GM21576 (cell line): ENCODE measurements at regions not wholly inside any gene's neighbourhood (a gene's known extent, or its start where the extent isn't known, plus 50 kb on each side); places are given as distances from the start of the nearest gene placed in this dataset.
"Not testable (repeated sequence)": the region's sequence is repeated elsewhere in the genome, so short reads cannot be mapped to it uniquely, and the experiment has no call there.

Source experiments
- ATAC-seq: cut with Tn5 transposase; IDR thresholded peaks from one replicate; pipeline ENCODE4 v1.9.1; 2021; ENCODE audit warnings: mild to moderate bottlenecking, moderate library complexity; ENCODE audit not compliant: unreplicated experiment

- ATAC-seq, result no peak
Measured at GRCh38 chr2:226181909-226182308, 617.7 kb downstream of the IRS1 start.

DNA sequence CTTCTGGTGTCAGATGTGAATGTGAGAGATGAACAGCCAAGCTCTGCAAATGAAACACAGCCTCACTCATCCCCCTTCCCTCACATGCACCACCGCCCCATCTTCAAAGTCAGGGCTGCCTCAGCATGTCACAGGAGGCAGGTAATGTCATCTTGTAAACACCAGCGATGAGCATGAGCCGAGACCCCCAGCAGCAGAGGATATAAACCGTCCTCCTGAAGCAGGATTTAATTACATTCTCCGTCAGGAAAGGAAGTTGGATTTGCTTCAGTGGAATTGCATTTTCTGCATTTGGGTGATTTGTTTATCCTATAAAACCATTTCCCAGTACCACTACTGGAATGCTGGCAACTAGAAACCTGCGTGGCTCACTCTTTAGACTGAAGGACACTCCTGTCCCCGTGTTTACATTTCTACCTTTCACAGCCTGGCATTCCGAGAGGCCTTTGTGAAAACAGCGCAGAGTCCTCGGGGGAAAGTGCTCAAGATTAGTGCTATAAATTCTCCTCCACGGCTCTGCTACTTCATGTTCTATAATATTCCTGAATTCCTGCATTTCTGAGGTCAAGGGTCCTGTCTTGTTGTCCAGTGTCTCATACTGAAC, 619.2 kb downstream of the IRS1 start:
- ATAC-seq, result no peak

- no peak for ATAC-seq
Measured at GRCh38 chr2:226179010-226179409, 620.6 kb downstream of the IRS1 start.

DNA sequence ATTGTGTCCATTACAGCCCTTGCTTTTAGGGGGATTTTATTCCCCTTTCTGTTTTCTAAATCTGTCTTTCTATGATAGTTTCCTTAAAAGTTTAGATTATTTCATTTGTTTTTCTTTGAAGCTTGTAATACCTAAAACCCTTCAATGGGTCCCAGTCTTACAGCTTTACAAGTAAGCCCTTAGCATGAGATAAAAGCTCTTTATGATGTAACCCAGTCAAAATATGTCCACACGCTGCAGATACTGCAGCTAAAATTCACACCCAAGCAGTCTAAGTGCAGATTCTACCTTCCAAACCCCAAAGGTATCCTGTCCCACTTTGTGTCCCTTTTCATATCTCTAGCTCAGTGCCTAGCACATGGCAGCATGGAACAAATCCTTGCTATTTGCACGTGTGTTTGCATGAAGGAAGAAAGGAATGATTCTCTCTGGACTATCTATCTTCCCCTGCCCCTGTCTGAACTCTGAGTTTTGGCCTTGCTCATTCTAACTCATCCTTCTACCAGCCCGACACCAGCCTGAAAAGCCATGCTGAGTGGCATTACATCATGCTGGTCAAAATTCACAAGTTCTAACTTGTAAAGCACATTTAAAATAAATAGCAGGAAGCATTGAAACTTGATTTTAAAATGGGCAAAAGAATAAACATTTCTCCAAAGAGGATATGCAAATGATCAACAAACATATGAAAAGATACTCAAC, 623.2 kb downstream of the IRS1 start:
- no peak for ATAC-seq

- ATAC-seq, result no peak
Measured at GRCh38 chr2:226174390-226174789, 625.2 kb downstream of the IRS1 start.

- ATAC-seq, result no peak
Measured at GRCh38 chr2:226172939-226173338, 626.7 kb downstream of the IRS1 start.

DNA sequence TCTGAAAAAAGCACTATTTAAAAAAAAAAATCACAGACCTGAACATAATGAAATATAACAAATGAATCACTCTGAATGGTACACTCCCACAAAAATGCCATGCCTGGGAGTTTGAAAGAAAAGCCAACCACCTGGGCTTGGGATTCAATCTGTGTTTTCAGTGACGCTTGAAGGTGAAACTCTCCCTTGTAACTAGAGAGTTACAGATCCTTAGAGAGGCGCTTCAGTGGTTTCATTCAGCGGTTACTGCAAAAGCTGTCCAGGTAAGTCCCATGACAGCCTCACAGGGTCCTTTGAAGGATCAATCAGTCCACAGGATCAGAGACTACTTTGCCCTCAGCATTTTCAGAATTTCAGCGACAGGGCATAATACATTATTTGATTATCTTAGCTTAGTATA, 627.3 kb downstream of the IRS1 start:
- ATAC-seq, result no peak

DNA sequence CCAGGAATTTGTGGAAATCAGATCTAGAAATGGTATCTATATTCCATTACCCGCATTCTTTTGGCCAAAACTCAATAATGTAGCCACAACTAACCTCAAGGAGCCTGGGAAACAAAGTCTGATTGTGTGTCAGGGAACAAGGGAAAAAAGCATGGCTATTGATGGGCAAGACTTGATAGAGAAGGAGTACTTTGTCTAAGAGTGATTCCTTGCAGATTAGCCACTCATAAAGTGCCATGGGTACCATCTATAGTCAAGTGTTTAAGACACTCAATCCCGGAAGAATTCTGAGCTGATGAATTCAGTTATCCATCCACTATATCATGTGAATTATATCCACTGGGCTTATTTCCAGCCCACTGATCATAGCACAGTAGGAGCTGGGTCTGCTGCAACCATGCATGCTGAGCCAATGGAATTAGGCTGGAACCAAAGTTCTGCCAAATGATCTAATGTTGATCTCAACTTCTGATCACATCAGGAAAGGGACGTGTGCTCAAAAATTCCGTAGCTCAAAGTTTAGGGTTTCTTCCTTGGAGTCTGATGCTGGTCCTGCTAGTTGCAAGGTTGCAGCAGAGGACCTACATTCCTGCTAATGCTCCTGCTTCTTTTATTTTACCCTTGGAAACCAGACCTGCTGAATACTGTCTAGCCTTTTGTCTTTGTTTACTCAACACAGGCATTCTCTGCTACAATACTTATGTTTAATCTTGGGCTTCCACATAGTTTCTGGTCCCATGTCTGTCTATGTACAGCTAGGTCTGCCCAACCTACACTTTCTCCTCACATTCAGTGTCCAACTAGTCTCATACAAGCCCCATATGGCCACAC, 629.7 kb downstream of the IRS1 start:
- ATAC-seq, result no peak

GRCh38 chr2:226168496-226169160, 631.0 kb downstream of the IRS1 start:
- no peak for ATAC-seq

DNA sequence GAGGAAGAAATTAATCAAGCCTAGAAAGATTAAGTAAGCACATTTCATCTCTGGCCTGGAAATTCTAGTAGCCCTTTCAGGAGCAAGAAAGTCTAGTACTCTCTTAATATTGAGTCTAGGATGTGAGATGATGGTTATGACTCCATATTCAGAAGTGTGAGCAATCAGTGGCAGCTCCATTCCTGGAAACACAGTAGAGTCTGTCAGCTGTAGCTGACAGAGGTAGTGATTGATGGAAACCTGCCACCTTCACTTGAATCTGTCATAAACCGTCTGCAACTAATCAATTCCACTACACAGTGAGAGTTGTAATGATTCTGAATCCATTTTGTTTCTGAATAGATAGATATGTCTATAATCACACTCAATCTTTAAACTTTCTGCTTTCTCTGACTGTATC, 635.1 kb downstream of the IRS1 start:
- no peak for ATAC-seq

DNA sequence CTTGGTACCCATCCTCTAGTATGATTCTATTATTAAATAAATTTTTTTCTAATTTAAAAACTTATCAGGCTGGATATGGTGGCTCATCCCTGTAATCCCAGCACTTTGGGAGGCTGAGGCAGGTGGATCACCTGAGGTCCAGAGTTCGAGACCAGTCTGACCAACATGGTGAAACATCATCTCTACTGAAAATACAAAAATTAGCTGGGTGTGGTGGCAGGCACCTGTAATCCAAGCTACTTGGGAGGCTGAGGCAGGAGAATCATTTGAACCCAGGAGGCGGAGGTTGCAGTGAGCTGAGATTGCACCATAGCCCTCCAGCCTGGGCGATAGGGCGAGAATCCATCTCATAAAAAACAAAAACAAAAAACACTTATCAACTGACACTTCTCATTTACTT, 639.0 kb downstream of the IRS1 start:
- ATAC-seq, result not testable (repeated sequence)

DNA sequence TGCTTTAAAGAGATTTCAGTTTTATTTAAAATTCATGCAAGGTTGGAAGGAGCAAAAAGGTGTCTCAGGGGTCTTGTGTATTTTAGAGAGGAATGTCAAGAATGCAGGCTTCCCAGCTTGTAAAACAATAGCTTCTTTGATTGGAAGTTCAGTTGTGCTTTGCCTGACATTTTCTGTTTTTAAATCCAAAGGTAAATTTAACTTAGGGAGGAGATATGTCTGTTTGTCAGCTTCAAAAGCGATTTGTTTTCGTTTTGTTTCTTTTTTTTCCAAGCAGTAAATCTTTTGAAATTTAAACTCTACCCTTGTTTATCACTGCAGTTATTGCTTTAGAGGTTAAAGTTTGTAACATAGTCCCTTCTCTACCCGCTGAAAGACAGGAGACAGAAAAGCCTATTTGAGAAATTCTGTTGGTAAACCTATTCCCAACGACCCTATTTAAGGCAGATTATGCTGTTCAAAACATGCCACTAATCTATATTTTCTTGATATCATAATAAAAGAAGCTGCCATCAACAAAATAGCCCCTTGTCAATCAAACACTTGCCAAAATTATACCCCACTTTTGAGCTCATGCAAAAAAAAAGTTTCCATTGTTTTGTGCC, 639.6 kb downstream of the IRS1 start:
- ATAC-seq, result no peak

GRCh38 chr2:226158940-226159339, 640.7 kb downstream of the IRS1 start:
- ATAC-seq, result no peak

DNA sequence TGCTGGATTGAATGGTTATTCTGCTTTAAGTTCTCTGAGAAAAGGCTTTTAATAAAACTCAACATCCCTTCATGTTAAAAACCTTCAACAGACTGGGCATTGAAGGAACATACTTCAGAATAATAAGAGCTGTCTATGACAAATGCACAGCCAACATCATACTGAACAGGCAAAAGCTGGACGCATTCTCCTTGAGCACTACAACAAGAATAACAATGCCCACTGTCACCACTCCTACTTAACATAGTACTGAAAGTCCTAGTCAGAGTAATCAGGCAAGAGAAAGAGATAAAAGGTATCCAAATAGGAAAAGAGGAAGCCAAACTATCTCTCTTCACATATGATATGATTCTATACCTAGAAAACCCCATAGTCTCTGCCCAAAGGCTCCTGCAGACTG, 641.4 kb downstream of the IRS1 start:
- ATAC-seq, result no peak

- no peak for ATAC-seq
Measured at GRCh38 chr2:226155093-226155875, 644.3 kb downstream of the IRS1 start.

GRCh38 chr2:226154610-226155009, 645.0 kb downstream of the IRS1 start:
- no peak for ATAC-seq

GRCh38 chr2:226153553-226153952, 646.1 kb downstream of the IRS1 start:
- no peak for ATAC-seq

DNA sequence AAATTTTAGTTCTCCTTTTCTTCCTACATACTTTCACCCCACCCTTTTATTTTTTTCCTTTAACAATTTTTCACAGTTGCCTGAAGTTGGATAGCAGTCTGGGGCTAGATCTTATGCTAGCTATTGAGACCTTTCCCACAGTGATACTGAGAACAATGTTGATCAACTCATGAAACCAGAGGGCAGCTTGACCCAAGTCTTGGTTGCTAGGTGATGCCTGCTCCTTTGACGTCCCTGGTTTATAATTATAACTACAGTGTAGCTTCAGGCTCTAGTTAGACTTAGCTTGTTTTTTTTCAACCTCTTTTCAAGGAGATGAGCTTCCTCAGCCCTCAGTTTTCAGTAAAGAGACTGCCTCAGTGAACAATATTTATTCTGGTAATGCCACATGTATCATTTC, 648.5 kb downstream of the IRS1 start:
- no peak for ATAC-seq

GRCh38 chr2:226143091-226143490, 656.5 kb downstream of the IRS1 start:
- ATAC-seq, result no peak

DNA sequence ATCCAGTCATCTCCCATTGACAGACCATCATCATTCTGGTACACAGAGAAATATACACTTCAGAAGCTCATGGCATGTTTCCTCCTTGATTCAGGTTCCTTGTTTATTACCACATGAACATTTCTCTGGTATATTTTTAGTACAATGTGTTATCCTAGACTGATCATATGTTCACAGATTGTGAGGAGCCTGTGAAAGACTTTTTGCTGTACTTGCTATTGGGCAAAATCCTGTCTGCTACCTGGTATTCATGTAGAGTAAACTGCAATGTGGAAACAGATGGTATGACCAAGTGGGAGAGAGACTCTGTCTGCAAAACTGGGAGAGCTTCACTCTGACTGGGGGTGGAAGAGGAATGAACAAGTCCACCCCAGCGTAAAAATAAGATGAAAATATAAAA, 657.2 kb downstream of the IRS1 start:
- ATAC-seq, result no peak
